Neural progenitor cell (in vitro differentiated cells): ENCODE measurements at regions not wholly inside any gene's neighbourhood (a gene's known extent, or its start where the extent isn't known, plus 50 kb on each side); places are given as distances from the start of the nearest gene placed in this dataset.

Experiments used
- DNase-seq: peaks from one replicate; pipeline ENCODE4 v3.0.0-alpha.2; 2016; ENCODE audit warnings: low spot score
- H2AFZ ChIP-seq: fragments of 200-600 bp; sonication (generic); replicated peaks from 2 replicates; pipeline ENCODE4 v1.6.1; 2016; ENCODE audit warnings: antibody characterized with exemption
- H3F3A ChIP-seq: fragments of 200-600 bp; sonication (generic); 2 replicates; pipeline ENCODE4 v1.6.1; 2016; ENCODE audit warnings: antibody characterized with exemption, low read depth
- H3K27ac ChIP-seq: fragments of 200-600 bp; sonication (generic); 2 replicates; pipeline ENCODE4 v1.5.1; 2016; ENCODE audit warnings: mild to moderate bottlenecking
- H3K27me3 ChIP-seq: fragments of 200-600 bp; sonication (generic); 2 replicates; pipeline ENCODE4 v1.6.1; 2016; ENCODE audit warnings: mild to moderate bottlenecking, moderate library complexity
- H3K36me3 ChIP-seq: fragments of 200-600 bp; sonication (generic); 2 replicates; pipeline ENCODE4 v1.5.1; 2016
- H3K4me1 ChIP-seq: fragments of 200-600 bp; sonication (generic); 2 replicates; pipeline ENCODE4 v1.6.1; 2016; ENCODE audit warnings: mixed run types
- H3K4me2 ChIP-seq: fragments of 200-600 bp; sonication (generic); 2 replicates; pipeline ENCODE4 v1.6.1; 2016
- H3K4me3 ChIP-seq: fragments of 200-600 bp; sonication (generic); 2 replicates; pipeline ENCODE4 v1.5.1; 2016
- H3K79me2 ChIP-seq: fragments of 200-600 bp; sonication (generic); 2 replicates; pipeline ENCODE4 v1.6.1; 2016; ENCODE audit warnings: low read depth
- H3K9ac ChIP-seq: fragments of 200-600 bp; sonication (generic); 2 replicates; pipeline ENCODE4 v1.6.1; 2016
- H3K9me3 ChIP-seq: fragments of 200-600 bp; sonication (generic); 2 replicates; pipeline ENCODE4 v1.5.1; 2016; ENCODE audit warnings: low read depth
- H4K20me1 ChIP-seq: fragments of 200-600 bp; sonication (generic); 2 replicates; pipeline ENCODE4 v1.6.1; 2016; ENCODE audit warnings: low read depth
- H3K27ac Mint-ChIP-seq: 3 replicates; pipeline ENCODE4 v1.8.0; 2021; ENCODE audit warnings: mixed read lengths
- H3K27me3 Mint-ChIP-seq: 2 replicates; pipeline ENCODE4 v1.8.0; 2022; ENCODE audit warnings: low read depth, mild to moderate bottlenecking, inconsistent platforms, moderate library complexity, mixed read lengths; ENCODE audit not compliant: insufficient read depth
- H3K36me3 Mint-ChIP-seq: 3 replicates; pipeline ENCODE4 v1.8.0; 2021; ENCODE audit warnings: mixed read lengths
- H3K4me1 Mint-ChIP-seq: 3 replicates; pipeline ENCODE4 v1.8.0; 2021; ENCODE audit warnings: mixed read lengths
- H3K4me3 Mint-ChIP-seq: 3 replicates; pipeline ENCODE4 v1.8.0; 2021; ENCODE audit warnings: mild to moderate bottlenecking, moderate library complexity, mixed read lengths
- H3K9me3 Mint-ChIP-seq: 3 replicates; pipeline ENCODE4 v1.8.0; 2020; ENCODE audit warnings: mixed read lengths
- EZH2 ChIP-seq: fragments of 200-600 bp; sonication (generic); IDR thresholded peaks from 2 replicates; pipeline ENCODE4 v1.6.1; 2017; ENCODE audit warnings: antibody characterized with exemption, mild to moderate bottlenecking, moderate library complexity
- EZH2phosphoT487 ChIP-seq: fragments of 200-600 bp; sonication (generic); IDR thresholded peaks from 2 replicates; pipeline ENCODE4 v1.6.1; 2017; ENCODE audit warnings: antibody characterized with exemption
- TF ChIP-seq, protein P1 (sequence below): fragments of 200-600 bp; sonication (generic); IDR thresholded peaks from 2 replicates; pipeline ENCODE4 v1.5.1; 2017; ENCODE audit warnings: antibody characterized with exemption, mild to moderate bottlenecking

DNA sequence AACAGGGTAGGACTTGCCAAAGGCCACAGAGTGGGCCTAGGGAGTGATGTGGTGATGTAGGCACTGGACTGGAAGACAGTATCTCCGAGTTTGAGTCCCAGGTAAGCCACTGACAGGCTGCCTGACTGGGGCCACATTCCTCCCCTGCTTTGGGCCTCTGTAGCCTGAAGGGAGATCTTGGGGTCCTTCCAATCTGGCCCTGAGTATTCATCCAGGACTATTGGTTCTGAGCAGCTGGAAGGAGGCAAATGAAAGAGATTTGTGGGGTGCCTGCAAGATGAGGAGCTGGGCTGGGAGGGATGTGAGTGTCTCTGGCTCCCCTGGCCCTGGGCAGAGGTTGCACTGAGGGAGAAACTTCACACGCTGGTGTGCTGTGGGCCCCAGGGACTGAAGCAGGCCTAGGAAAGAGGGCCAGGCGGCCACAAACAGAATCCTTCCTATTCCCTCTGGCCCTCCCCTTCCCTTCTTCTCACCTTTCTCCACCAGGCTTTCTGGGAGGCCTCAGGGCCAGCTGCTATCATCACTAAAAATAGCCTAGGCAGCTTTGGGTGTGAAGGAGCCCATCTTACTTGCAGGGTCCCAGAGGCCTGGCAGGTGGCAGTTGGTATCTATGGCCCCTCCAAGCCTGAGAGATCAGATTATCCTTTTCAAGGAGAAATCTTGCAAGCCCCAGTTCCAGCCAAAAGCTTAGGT is 70.1 kb downstream of the PJA1 start:
- Mint-ChIP-seq H3K4me1 (peaks cover 11% of the 10 kb centered on the region), H3K4me3 (no peak overlapping the region)
- H3K9me3 ChIP-seq = no peaks in the 10 kb centered on the region

DNA sequence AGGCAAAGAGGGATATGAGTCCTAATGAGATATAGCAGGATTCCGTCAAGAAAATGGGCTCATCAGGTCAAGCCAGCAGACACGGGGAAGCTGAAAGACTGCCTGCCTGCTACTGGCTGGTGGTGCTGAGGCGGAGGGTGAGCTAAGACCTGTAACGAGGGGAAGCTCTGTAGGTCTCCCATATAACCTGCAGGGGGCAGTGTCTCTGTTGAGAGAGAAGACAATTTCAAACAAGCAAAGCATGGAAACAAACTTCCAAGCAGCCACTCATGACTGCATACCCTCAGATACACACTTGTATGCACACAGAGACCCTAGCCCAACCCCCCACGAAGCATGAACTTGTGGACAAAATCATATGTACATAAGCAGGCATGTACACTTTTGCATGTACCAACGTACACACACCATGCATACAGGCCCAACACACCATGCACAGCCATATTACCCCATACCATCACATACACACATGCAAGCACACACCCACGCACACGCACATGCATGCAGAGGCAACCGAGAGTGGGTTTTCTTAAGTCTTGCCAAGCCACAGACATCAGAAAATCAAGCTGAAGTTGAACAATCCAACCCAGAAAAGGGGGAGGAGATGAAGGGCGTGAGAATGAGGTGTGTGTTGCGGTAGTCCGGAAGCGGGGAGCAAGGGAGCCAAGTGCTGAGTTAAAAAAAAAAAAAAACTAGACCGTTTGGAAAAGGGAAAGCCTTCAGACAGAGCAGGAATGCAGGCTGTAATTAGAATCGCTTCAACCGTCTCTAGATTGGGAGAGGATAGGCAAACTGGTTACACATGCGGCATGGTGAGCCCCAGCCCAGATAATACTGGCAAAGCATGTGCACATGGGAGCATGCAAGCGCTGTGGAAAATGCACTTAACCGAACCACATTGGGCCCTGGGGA is 71.0 kb downstream of the PJA1 start:
- Histone ChIP-seq H3K4me1 (no peaks in the 10 kb centered on the region), H3K36me3 (no peaks in the 10 kb centered on the region), H3K9ac (no peak overlapping the region), H3K27me3 (no peaks in the 10 kb centered on the region), H3K9me3 (no peaks in the 10 kb centered on the region), H3K27ac (no peak overlapping the region), H2AFZ (no peak overlapping the region), H3K4me2 (no peak overlapping the region), H3K4me3 (no peak overlapping the region), H3F3A (no peaks in the 10 kb centered on the region), H4K20me1 (no peaks in the 10 kb centered on the region), H3K79me2 (no peaks in the 10 kb centered on the region)
- TF ChIP-seq, protein P1, sequence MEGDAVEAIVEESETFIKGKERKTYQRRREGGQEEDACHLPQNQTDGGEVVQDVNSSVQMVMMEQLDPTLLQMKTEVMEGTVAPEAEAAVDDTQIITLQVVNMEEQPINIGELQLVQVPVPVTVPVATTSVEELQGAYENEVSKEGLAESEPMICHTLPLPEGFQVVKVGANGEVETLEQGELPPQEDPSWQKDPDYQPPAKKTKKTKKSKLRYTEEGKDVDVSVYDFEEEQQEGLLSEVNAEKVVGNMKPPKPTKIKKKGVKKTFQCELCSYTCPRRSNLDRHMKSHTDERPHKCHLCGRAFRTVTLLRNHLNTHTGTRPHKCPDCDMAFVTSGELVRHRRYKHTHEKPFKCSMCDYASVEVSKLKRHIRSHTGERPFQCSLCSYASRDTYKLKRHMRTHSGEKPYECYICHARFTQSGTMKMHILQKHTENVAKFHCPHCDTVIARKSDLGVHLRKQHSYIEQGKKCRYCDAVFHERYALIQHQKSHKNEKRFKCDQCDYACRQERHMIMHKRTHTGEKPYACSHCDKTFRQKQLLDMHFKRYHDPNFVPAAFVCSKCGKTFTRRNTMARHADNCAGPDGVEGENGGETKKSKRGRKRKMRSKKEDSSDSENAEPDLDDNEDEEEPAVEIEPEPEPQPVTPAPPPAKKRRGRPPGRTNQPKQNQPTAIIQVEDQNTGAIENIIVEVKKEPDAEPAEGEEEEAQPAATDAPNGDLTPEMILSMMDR = peak; percentile 63
- no peak for TF ChIP-seq EZH2phosphoT487
- H3K27ac Mint-ChIP-seq = no peak overlapping the region
- H3K4me3 Mint-ChIP-seq = no peak overlapping the region
- H3K36me3 Mint-ChIP-seq = no peaks in the 10 kb centered on the region
- peak; percentile 82 for DNase-seq
- no peaks in the 10 kb centered on the region for H3K9me3 Mint-ChIP-seq
- H3K27me3 Mint-ChIP-seq = peaks cover 5% of the 10 kb centered on the region
- H3K4me1 Mint-ChIP-seq = peaks cover 11% of the 10 kb centered on the region

More for the DNA sequence above, 70.1 kb downstream of the PJA1 start:
- no peak overlapping the region for H2AFZ ChIP-seq
- no peak for TF ChIP-seq EZH2phosphoT487
- no peak for TF ChIP-seq EZH2
- H3K27ac ChIP-seq = no peak overlapping the region
- H3K4me3 ChIP-seq = no peak overlapping the region
- no peak for DNase-seq
- no peaks in the 10 kb centered on the region for H3K27me3 ChIP-seq
- H3K27me3 Mint-ChIP-seq = peaks cover 3% of the 10 kb centered on the region
- H4K20me1 ChIP-seq = no peaks in the 10 kb centered on the region
- H3K36me3 Mint-ChIP-seq = no peaks in the 10 kb centered on the region
- H3K9me3 Mint-ChIP-seq = no peaks in the 10 kb centered on the region
- no peak overlapping the region for H3K4me2 ChIP-seq
- H3K9ac ChIP-seq = no peak overlapping the region
- H3K27ac Mint-ChIP-seq = no peak overlapping the region
- no peaks in the 10 kb centered on the region for H3K79me2 ChIP-seq
- H3K36me3 ChIP-seq = no peaks in the 10 kb centered on the region
- no peaks in the 10 kb centered on the region for H3K4me1 ChIP-seq
- no peaks in the 10 kb centered on the region for H3F3A ChIP-seq

DNA sequence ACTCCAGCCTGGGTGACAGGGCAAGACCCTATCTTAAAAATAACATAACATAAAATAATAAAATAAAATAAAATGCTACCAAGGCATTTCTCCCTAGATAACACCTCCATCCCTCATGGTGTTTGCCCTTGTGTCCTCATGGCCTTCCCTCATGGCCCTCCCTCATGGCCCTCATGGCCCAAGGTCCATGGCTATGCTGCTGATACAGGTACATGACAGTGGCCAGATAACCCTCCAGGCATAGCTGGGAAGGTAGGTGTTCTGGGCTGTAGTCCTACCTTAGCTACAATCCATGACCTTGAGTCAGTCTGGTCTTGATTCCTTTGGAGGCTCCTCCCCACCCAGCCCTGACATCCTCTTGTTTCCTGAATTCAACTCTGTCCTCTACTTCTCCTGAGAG is 75.2 kb downstream of the PJA1 start:
- Mint-ChIP-seq H3K27ac (peak overlapping the region; percentile 80), H3K4me1 (peaks cover 19% of the 10 kb centered on the region), H3K9me3 (peaks cover 3% of the 10 kb centered on the region), H3K4me3 (no peak overlapping the region), H3K36me3 (no peaks in the 10 kb centered on the region), H3K27me3 (peaks cover 6% of the 10 kb centered on the region)
- Histone ChIP-seq H3K4me1 (no peaks in the 10 kb centered on the region), H3K9me3 (no peaks in the 10 kb centered on the region), H3K4me2 (no peak overlapping the region), H3K79me2 (no peaks in the 10 kb centered on the region), H3K27ac (no peak overlapping the region), H3K36me3 (no peaks in the 10 kb centered on the region), H4K20me1 (no peaks in the 10 kb centered on the region), H3K4me3 (no peak overlapping the region), H3F3A (no peaks in the 10 kb centered on the region), H3K9ac (no peak overlapping the region), H2AFZ (no peak overlapping the region), H3K27me3 (no peaks in the 10 kb centered on the region)
- DNase-seq = no peak
- TF ChIP-seq, protein P1 = no peak
- TF ChIP-seq EZH2phosphoT487 (no peak), EZH2 (no peak)
